Activated T-cell treated with anti-CD3 and anti-CD28 coated beads for 4 hours (primary cell): ENCODE measurements at regions not wholly inside any gene's neighbourhood (a gene's known extent, or its start where the extent isn't known, plus 50 kb on each side); places are given as distances from the start of the nearest gene placed in this dataset.
"Not testable (repeated sequence)": the region's sequence is repeated elsewhere in the genome, so short reads cannot be mapped to it uniquely, and the experiment has no call there.

Source experiments
- DNase-seq: peaks from one replicate; pipeline ENCODE4 v3.0.0-alpha.2; 2020

DNA sequence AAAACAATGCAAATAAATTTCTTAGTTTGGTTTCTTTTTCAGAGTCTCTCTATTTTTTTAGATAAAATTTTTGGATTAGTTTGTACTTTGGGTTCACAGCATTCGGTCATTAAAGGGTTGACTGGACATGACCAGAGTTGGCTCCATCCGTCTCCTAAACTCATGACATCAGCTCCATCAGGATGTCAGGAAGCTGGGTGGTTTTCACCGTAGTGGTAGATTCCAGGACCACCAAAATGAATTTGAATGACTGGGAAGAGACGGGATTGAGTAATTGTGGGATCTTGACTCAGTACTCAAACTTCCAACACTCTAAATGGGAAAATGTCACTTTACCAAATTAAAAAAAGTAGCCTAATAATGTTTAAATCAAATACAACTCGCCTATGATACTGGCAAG lies 279.2 kb upstream of the DUSP10 start:
- no peak for DNase-seq

DNA sequence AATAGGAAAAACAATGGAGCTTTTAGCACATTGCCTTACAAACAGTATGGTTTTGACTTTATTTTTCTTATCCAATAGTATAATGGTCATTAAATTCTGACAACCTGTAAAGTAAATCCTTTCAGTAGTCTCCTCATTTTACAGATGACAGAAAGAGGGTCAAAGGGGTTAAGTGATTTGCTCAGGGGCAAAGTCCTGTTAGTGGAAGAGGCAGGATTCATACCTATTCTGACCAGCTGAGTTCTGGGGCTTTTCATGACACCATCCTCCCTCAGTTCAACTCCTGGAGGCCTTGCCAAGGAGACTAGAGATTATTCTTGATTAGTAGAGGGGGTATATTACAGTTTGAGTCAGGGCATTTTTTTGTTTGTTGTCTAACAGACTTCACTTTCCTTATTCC lies 278.7 kb upstream of the DUSP10 start:
- DNase-seq, result no peak

DNA sequence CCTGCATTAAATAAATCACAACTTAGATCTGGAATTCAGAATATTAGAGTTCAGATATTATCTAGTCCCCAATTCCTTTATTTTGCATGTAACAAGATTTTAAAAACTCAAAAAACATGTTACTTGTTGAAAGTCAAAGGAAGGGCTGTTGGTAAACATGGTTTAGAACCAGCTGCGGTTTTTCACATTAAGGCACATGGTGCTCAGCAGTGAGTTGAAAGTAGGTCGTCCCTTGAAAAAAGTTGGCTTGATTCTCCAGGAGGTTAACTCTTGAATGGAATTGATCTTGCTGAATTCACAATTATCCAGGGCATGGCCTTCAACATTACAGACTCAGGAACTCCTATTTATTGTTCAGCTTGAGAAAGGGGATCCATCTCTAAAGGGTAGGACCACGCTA lies 277.1 kb upstream of the DUSP10 start:
- DNase-seq, result no peak

DNA sequence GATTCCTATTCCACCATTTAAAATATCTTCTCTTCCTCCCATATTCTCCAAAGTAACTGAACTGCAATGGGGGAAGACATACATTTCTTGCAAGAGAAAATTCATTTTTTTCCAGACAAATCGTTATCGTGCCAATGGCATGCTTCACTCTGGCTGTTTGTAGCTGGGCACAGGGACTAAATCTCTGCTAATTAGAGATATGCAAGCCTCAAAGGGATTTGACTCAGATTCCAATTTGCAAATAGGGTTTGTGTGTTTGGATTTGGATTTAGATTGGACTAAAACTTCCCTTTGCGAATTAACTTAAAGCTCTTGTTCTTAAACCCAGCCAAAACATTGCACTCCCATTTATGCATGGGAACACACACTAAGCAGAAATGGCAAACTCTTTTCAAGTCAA lies 276.2 kb upstream of the DUSP10 start:
- DNase-seq, result no peak

DNA sequence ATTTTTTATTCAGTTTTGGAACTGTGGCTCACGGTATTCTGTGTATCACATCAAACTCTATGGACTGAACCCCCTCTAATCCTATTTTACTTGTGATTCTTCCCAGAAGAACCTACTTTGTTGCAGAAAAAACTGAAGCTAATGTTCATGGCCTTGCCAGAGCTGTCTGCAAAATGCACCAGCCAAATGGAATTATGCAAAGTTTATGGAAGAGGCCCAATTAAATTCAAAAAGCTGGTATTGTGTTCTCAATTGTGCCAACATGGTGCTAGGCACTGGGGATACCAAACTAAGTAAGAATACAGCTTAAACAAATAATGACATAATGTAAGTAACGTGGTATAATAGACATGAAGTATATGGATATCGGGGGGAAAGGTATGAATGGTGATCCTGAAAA lies 273.8 kb upstream of the DUSP10 start:
- DNase-seq, result no peak

DNA sequence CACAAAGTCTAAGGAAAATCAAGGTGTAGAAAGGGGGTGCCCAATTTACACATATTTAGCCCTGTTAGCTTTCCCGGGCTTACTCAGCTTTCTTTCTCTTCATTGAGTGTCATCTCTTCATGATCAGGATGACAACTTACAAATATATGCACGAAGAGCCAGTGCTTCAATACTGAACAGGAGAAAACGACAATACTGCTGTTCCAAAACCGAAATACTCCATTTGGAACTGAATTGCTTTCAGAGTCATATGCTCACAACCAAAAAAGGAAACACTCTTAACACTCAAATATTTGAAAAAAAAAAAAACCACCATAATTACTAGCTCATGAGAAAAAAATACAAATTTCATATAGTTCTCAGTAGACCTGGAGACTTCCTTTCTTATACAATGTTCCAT lies 272.1 kb upstream of the DUSP10 start:
- DNase-seq, result no peak

DNA sequence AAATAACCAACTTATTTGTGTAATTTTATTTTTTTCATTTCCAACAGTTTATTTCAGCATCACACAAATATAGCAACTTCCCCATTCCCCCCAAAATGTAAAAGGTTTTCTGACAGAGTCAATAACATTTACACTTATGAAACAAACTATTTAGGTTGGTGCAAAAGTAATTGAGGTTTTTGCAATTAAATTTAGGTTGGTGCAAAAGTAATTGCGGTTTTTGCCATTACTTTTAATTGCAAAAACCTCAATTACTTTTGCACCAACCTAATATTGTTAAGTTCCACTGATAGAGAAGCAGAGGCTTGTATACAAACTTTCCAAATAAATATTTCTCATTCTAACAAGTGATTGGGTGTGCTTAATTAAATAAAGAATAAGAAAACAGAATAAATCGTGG lies 270.9 kb upstream of the DUSP10 start:
- DNase-seq, result no peak

DNA sequence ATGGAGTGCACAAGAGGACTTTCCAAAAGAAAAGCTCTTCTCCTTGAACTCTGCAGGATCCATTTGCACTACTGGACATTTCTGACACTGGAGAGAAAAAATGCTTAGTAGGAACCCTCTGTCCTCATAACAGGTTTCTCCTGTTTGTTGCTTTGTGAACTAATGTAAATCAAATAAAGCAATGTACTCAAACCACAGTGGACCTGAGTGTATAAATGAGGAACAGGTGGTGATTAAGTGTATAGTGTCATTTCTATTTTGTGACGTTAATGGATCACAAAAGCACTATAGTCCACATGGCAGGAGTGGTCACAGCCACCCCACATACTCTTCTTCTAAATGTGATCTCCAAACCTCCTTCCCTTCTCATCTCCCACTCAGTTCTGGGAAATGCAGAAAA lies 268.4 kb upstream of the DUSP10 start:
- no peak for DNase-seq

DNA sequence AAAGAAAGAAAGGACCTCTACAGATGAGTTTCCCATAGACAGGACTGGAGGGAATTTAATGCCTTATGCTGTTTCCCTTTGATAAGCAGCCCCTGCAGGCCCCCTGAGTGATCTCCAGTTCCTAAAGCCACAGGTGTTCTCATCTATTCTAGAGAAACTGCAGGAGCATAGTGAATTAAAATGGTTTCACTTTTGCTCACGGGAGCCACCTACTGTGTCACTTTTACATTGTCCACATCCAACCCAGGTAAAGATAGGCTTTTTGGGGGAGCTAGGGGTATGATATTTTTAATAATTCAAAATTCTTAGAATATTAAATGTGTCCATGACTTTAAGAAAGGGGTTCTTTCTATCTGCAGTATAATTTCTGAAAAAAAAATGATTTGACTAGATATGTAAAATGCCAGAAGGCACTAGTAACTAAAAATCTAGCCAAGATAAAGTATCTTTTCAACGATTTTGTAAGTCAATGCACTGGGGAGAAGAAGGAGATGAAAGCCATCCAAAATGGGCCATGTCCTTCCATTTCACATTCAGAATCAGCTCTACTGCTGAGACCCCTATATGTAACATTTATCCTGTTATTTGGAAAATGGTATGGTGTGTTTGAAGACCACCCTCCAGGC lies 267.3 kb upstream of the DUSP10 start:
- peak; percentile 15 for DNase-seq

DNA sequence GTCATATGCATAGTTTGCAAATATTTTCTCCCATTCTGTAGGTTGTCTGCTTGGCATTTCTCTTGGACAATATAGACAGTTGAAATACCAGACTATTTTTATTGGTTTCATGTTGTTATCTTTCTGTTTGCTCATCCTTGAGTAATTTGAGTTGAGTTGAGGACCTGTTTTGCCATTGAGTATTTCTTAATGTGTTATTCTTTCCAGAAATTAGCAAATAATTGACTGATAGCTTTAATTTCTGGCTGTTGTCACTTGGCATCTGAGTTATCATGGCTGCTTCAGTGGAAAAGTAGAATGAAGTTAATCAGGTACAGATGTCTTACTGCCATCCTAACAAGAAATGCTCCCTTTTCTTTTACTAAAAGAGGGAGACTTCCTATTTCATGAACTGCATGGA lies 264.8 kb upstream of the DUSP10 start:
- DNase-seq, result no peak

DNA sequence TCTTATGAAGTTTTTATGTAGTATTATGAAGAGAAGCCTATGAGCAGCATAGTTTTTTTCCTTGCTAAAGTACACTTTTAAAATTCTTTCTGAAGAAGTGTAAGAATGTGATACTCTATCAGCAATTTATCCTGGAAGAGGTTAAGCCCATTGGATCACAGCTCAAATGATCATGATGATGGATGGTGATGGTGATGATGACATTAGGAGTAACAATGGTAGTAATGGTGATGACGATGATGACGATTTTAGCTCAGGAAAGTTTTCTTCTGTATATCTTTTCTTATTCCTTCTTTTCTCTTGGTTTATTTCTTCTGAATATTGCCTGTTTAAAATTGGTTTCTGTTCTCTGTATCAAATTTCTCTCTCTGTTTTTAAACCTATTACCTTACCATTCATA lies 262.9 kb upstream of the DUSP10 start:
- no peak for DNase-seq

DNA sequence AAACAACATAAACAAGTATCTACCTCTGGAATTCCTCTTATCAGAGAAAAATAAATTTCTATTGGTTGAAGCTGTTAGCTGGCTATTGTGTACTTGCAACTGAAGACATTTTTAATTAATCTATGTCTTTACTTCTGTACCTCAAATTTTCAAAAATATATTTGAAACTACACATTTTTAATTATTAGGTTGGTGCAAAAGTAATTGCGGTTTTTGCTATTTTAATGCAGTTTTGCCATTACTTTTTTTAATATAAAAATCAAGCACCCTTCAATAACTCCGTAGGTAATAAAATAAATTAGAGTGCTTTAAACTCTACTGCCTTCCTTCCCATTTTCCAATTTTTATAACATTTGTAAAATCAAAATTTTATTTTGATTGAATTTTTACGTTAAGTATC lies 262.1 kb upstream of the DUSP10 start:
- DNase-seq, result no peak

DNA sequence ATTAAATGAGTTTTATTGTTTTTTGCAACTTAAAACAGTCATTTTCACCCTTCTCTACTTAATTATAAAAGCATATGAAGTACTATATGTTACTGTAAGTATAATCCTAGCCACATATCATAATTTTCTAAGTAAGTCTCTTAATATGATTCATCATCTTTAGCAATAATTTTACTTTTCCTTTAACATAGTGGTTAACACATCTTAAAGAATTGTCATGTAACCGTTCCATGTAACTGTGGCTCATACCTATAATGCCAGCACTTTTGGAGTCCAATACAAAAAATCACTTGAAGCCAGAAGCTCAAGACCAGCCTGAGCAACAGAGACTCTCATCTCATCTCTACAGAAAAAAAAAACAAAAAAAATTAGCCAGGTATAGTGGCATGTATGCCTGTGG lies 260.6 kb upstream of the DUSP10 start:
- no peak for DNase-seq

DNA sequence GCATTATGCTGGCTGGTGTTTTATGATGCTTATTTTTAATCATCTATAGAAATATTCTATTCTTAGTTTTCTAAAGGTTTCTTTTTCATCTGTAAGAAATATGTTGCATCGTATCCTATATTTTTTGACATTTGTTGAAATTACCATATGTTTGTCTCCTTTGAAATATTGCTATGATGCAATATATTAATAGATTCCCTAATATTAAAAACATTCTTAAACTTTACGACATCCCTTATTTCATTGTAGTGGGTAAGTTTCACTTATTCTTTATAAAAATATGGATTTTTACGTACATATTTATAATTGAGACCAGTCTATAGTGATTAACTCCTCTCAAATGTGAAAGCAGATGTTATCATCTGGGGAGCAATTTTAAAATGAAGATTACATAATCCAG lies 258.2 kb upstream of the DUSP10 start:
- no peak for DNase-seq

DNA sequence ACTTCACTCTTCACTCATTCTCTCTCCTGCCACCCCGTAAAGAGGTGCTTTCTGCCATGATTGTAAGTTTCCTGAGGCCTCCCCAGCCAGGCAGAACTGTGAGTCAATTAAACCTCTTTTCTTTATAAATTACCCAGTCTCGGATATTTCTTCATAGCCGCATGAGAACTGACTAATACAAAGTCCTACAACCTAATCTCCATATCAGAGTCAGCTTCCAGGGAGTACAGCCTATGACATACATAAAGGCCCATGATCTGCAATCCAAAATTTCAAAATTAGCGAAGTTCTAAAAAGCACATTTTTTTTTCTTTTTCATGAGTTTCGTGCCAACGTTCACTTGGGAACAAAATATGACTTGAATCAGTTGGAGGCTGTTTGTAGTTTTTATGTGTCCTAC lies 256.9 kb upstream of the DUSP10 start:
- DNase-seq, result no peak

DNA sequence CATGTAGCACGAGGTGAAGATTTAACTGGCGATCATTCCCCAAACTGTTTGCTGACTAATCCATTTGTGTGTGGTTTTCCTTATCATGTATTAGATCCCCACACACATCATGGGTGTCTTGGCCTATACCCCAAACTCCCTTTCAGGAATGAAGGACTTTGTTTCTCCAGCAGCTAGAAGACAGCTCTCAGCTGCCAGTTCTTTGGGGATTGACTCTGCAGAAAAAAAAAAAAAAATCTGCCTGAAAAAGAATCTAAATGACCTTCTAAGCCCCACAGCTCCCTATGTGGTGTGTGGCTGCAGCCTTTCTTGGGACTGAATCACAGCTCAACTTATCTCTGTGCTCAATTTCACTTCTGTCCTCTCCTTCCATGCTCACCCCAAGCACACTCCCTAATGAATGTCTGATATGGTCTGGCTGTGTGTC lies 256.3 kb upstream of the DUSP10 start:
- DNase-seq, result no peak

DNA sequence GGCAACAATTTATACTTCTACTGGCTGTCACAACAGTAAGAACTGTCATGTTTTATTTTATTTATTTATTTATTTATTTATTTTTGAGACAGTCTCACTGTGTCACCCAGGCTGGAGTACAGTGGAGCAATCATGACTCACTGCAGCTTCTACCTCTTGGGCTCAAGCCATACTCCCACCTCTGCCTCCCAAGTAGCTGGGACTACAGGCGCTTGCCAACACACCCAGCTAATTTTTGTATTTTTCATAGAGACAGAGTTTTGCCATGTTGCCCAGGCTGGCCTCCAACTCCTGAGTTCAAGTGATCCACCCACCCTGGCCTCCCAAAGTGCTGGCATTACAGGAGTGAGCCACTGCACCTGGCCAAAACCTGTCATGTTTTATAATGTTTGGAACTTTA lies 255.1 kb upstream of the DUSP10 start:
- DNase-seq, result not testable (repeated sequence)

DNA sequence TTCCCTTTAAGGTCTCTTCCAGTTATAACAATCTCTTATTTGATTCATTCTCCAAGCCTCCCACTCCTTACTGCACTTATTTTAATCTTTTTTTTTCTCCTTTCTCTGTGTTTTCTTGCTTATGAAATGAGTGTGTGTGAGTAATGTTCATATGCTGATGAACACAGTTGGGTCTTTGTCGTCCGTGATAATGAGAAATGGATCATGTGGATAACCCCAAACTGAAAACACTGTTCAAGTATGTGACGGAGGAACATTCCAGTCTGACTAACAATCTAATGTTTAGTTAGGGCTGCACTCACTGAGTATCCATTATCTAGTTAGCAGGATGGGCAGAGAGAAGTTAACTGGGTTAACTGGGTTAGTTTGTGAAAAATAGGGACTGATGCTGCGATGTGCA lies 253.1 kb upstream of the DUSP10 start:
- no peak for DNase-seq

DNA sequence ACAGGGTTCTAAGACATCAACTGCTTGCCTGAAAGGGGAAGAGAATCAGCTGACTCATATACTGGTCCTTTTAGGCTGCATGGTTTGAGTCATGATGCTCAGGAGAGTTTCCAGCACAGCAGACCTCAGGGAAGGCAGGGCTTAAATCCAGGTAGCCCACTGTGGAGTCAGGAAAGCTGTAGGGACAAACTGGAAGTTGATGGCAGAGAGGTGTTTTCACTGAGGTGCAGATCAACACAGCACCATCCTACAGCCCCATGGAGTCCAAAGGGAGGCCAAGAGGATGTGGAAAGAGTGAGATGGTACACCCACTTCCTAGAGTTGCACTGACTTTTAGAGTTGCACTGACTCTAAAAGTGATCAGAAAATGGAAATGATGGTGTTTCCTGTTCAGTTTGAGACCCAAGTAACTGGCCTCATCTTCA lies 252.4 kb upstream of the DUSP10 start:
- no peak for DNase-seq

DNA sequence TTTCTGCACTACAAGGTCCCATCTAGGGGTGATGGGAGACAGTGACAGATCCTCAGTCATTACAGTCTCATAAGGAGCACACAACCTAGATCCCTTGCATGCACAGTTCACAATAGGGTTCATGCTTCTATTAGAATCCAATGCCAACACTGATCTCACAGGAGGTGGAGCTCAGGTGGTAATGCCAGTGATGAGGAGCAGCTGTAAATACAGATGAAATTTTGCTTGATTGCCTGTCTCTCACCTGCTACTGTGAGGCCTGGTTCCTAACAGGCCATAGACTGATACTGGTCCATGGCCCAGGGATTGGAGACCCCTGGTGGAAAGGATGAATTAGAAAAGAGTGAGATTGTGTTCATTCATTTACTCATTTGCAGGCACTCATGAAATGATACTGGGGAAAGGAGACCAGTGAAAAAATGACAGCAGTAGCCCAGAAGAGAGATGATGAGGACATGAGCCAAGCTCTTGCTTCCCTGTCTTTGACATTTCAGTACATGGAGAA lies 251.6 kb upstream of the DUSP10 start:
- DNase-seq, result no peak

DNA sequence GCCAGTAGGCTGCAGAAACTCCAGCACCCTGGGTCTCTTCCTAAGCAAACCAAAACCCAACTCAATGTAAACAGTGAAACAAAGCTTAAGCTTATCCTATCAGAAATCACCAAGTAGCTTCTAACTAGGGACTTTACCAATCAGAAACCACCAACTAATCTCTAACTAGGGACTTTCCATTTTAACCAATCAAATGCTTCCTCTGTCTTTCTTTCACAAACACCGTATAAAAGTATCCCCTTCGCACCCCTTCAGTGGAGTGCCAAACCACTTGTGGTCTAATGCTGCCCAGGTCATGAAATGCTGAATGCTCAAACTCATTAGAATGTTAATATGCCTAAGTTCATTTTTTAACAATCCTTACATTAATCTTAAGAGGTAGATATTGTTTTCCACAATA lies 250.5 kb upstream of the DUSP10 start:
- no peak for DNase-seq

DNA sequence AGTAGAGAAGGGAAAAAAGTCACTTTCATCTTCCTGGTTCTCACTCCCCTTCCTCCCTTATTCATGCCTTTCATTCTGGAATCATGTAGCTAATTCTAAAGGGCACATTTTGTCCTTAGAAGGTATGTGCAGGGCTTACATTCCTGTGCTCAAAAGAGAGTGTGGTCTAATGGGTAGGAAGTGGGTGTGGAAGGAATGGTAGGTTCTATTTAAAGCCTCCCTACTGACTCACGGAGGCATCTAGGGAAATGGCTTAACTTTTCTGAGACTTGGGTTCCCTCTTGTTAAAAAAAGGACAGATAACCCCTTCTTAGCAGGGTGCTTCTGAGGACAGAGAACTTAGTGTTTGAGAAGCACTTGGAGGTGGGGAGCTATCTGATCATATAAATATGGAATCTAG lies 249.3 kb upstream of the DUSP10 start:
- DNase-seq, result no peak

DNA sequence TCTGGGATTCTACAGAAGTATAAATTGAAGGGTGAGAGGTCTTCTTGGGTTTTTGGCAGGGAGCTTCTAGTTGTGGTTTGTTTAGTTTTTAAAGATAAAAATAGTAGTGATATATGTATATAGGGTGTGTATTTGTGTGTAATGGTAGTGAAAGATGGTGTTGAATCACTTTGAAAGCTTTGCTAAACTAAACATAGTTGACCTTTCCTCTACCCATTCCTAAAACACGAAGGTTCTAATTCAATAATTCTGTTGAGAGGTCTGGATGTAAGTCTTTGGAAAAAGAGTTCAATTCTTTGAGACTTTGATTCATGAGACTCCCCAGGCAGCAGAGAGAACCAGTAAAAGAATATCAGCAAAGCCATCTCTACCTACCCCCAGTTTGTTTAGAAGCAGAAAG lies 247.9 kb upstream of the DUSP10 start:
- no peak for DNase-seq

DNA sequence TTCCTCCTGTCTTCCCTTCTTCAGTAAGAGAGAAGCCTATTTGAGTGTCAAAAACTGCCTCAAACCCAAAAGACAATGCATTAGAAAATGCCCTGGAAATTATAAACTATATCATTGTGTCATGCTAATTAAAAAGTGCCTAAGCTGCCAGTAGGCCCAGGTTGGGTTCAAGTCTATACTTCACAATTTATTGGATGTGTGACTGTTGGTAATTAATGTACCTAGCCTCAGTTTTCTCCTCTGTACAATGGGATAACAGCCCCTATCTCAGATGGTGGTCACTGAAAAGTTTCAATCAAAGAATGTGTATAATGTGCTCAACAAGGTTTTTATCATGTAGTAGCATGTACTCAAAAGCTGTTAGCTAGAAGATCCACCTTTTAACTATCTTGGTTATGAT lies 246.9 kb upstream of the DUSP10 start:
- no peak for DNase-seq

DNA sequence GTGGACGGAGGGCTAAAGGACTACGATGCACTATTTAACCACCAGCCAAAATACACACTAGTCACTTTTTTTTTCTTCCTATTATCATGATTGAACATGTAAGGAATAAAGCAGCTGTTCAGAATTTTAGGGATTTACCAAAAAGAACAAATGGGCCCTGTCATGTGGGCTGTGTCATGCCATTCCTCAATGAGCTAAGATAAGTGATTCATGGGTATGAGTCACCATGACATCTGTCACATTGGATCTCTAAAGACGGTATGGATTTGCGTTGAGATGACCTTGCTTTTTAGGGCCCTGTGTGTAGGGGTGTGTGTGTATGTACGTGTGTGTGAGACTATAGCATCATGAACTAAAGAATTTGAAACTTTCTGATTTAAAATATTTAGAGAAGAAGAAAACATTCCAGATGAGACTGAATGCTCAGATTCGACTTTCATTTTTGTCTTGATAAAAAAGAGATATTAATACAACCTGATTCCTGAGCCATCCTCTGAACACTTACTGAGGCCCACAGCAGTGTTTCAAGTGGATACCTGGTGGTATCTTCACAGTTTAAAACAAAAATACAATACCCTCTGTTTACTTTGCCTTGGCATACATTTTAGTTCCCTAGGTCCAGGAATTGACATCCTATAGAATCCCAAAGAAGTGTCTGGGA lies 246.1 kb upstream of the DUSP10 start:
- no peak for DNase-seq
